Heart right ventricle (tissue), 16 donors: ENCODE measurements at regions not wholly inside any gene's neighbourhood (a gene's known extent, or its start where the extent isn't known, plus 50 kb on each side); places are given as distances from the start of the nearest gene placed in this dataset.

Experiments
- ATAC-seq, 8 donors: fragments of 200-7000 bp; cut with Tn5 transposase; one replicate each; pipeline ENCODE4 v1.9.1; 2020; ENCODE audit warnings: mild to moderate bottlenecking in 8 of 8, moderate library complexity in 8 of 8, moderate number of reproducible peaks in 1 of 8
- DNase-seq, 2 donors: peaks; one replicate each; pipeline ENCODE4 v3.0.0-alpha.2; 2020
- H3K27ac ChIP-seq, 10 donors: fragments of 200-600 bp; sonication (generic) in 2 of 10; one replicate each; pipeline versions ENCODE4 v1.5.0 to v1.8.0; 2020 to 2022; ENCODE audit warnings: mild to moderate bottlenecking in 3 of 10
- H3K27me3 ChIP-seq, 7 donors: fragments of 200-600 bp; one replicate each; pipeline ENCODE4 v1.8.0; 2021 to 2022; ENCODE audit warnings: mild to moderate bottlenecking in 2 of 7
- H3K36me3 ChIP-seq, 9 donors: fragments of 200-600 bp; sonication (generic) in 1 of 9; one replicate each; pipeline versions ENCODE4 v1.5.0 to v1.8.0; 2020 to 2022; ENCODE audit warnings: mild to moderate bottlenecking in 2 of 9
- H3K4me1 ChIP-seq, 9 donors: fragments of 200-600 bp; sonication (generic) in 1 of 9; one replicate each; pipeline versions ENCODE4 v1.5.0 to v1.8.0; 2020 to 2022; ENCODE audit warnings: mild to moderate bottlenecking in 4 of 9
- H3K4me3 ChIP-seq, 10 donors: fragments of 200-600 bp; sonication (generic) in 2 of 10; one replicate each; pipeline versions ENCODE4 v1.5.0 to v1.8.0; 2020 to 2022; ENCODE audit warnings: mild to moderate bottlenecking in 7 of 10, moderate library complexity in 2 of 10
- H3K9me3 ChIP-seq, 11 donors: fragments of 200-600 bp in 10 of 11; sonication (generic) in 2 of 11; one replicate each; pipeline versions ENCODE4 v1.5.0 to v1.8.0; 2013 to 2022; ENCODE audit warnings: mild to moderate bottlenecking in 2 of 11, control low read depth in 1 of 11, moderate library complexity in 1 of 11
- CTCF ChIP-seq, 9 donors: fragments of 200-600 bp; sonication (generic) in 2 of 9; IDR thresholded peaks; one replicate each; pipeline versions ENCODE4 v1.5.0 to v1.8.0; 2021 to 2022; ENCODE audit warnings: antibody characterized with exemption in 9 of 9, mild to moderate bottlenecking in 5 of 9, moderate library complexity in 1 of 9
- WGBS, 2 donors: extraction: QIAGEN DNeasy Blood & Tissue Kit; methylation state at CpG; one replicate each; pipeline ENCODE4 v1.1.7; 2013; ENCODE audit warnings: inconsistent platforms in 1 of 2; 5-methylcytosine and 5-hydroxymethylcytosine counted together
- intact Hi-C, 10 donors: fragments of 100-400 bp; cut with DNase I; formaldehyde crosslinking; loops; one replicate each; pipeline versions ENCODE4 v1.11.1 to v1.14.2; 2022
- donor health status: Arrhythmogenic right ventricular cardiomyopathy.
- donor health status: ischemic (EF 13 %, LVEDD 7.1; RV severe dilation, severe dysfunction).
- donor health status: healthy with polysubstance abuse.
- donor health status: DM: no; HTN: yes; CAD: no.
- donor health status: DM: no; HTN: no; CAD: no.
- donor health status: ischemic (EF 25% LVEDD 6.9; RV normal size, moderate dysfunction).
- donor health status: ischemic (EF 25% LVEDD 5.7; RV mildly dilated, moderate dysfunction).
- donor health status: healthy.
- donor health status: DM: yes; HTN: yes; CAD: no.
- donor health status: Ischemic cardiomyopathy.
- donor health status: ischemic (EF 35%, LVEDD 5.7; RV mildly dilated, moderate dysfunction).
- donor health status: nonischemic (EF 11% LVEDD 7.7; RV severe dilation, severe dysfunction).
- donor health status: DM: yes; HTN: yes; CAD: no.
- donor health status: PGD.
- donor health status: ischemic (EF 29% LVEDD 5.4; RV normal size, mild dysfunction).
- donor health status: nonischemic (EF 23%, LVEDD 6.1; RV moderate dilation, normal function).

- H3K9me3 ChIP-seq, result no peaks in the 10 kb centered on the region
- TF ChIP-seq CTCF (IDR thresholded peaks at IDR 0.05), result no peak
- H3K4me3 ChIP-seq, result no peak overlapping the region
- DNase-seq (no peak), ATAC-seq (no peak)
- H3K36me3 ChIP-seq, result no peaks in the 10 kb centered on the region
- intact Hi-C loops, result no loop called here
- no peak overlapping the region for H3K27ac ChIP-seq
- H3K27me3 ChIP-seq, result no peaks in the 10 kb centered on the region
- WGBS, 2 donors, result 53 to 55% methylated on average over 5 of the region's 5 CpGs
- peaks cover 0 to 6% (median 0%) of the 10 kb centered on the region in 9 donors for H3K4me1 ChIP-seq
These were observed 113.7 kb upstream of the DHX40 start for GRCh38 chr17:59451706-59452105.

GRCh38 chr17:59454633-59455105 is 110.7 kb upstream of the DHX40 start:
- Histone ChIP-seq H3K4me1 (peaks cover 0 to 6% (median 0%) of the 10 kb centered on the region in 9 donors), H3K27me3 (no peaks in the 10 kb centered on the region), H3K9me3 (no peaks in the 10 kb centered on the region), H3K36me3 (no peaks in the 10 kb centered on the region), H3K4me3 (no peak overlapping the region), H3K27ac (no peak overlapping the region)
- WGBS, 2 donors, result 92 to 97% methylated on average over 3 of the region's 3 CpGs
- no peak for TF ChIP-seq CTCF (IDR thresholded peaks at IDR 0.05)
- intact Hi-C loops, result no loop called here
- no peak for ATAC-seq
- DNase-seq, result no peak

GRCh38 chr17:59456428-59456827 is 109.0 kb upstream of the DHX40 start:
- Histone ChIP-seq H3K36me3 (no peaks in the 10 kb centered on the region), H3K9me3 (no peaks in the 10 kb centered on the region), H3K27ac (no peak overlapping the region), H3K4me1 (peaks cover 0 to 6% (median 0%) of the 10 kb centered on the region in 9 donors), H3K27me3 (no peaks in the 10 kb centered on the region), H3K4me3 (no peak overlapping the region)
- WGBS, 2 donors, result 92 to 95% methylated on average over 7 of the region's 7 CpGs
- ATAC-seq (no peak), DNase-seq (no peak)
- no peak for TF ChIP-seq CTCF (IDR thresholded peaks at IDR 0.05)
- intact Hi-C loops, result no loop called here

GRCh38 chr17:59456923-59457615 is 108.3 kb upstream of the DHX40 start:
- no peaks in the 10 kb centered on the region for H3K9me3 ChIP-seq

More at GRCh38 chr17:59456923-59457615, 108.3 kb upstream of the DHX40 start:
- intact Hi-C loops, result no loop called here
- no peak overlapping the region for H3K4me3 ChIP-seq
- DNase-seq (no peak), ATAC-seq (no peak)
- H3K27me3 ChIP-seq, result no peaks in the 10 kb centered on the region
- no peak for TF ChIP-seq CTCF (IDR thresholded peaks at IDR 0.05)
- H3K27ac ChIP-seq, result no peak overlapping the region
- peaks cover 0 to 6% (median 0%) of the 10 kb centered on the region in 9 donors for H3K4me1 ChIP-seq
- 94 to 98% methylated on average over 5 of the region's 5 CpGs for WGBS, 2 donors
- H3K36me3 ChIP-seq, result no peaks in the 10 kb centered on the region
